Kidney (tissue), 13 donors: ENCODE measurements at regions not wholly inside any gene's neighbourhood (a gene's known extent, or its start where the extent isn't known, plus 50 kb on each side); places are given as distances from the start of the nearest gene placed in this dataset.

Source experiments
- DNase-seq, 5 donors: peaks; one replicate each; pipeline ENCODE4 v3.0.0-alpha.2; 2013 to 2020
- FAIRE-seq: peaks from 2 replicates; lab custom pipeline; 2012; peaks lifted over from hg19 to GRCh38; lab: Jason Lieb, UNC
- H3K27ac ChIP-seq, 2 donors: one replicate each; pipeline ENCODE4 v1.7.0; 2013; ENCODE audit warnings: low read depth in 2 of 2, low read length in 2 of 2, inconsistent platforms in 1 of 2
- H3K27me3 ChIP-seq: one replicate; pipeline ENCODE4 v1.7.1; 2013; ENCODE audit warnings: low read length, inconsistent platforms; ENCODE audit not compliant: control insufficient read depth, insufficient read depth
- H3K36me3 ChIP-seq, 3 donors: one replicate each; pipeline versions ENCODE4 v1.7.0 to v1.7.1; 2013; ENCODE audit warnings: low read length in 3 of 3, control low read depth in 1 of 3, inconsistent platforms in 1 of 3; ENCODE audit not compliant: insufficient read depth in 3 of 3, control insufficient read depth in 2 of 3
- H3K4me1 ChIP-seq, 3 donors: one replicate each; pipeline versions ENCODE4 v1.7.0 to v1.7.1; 2013; ENCODE audit warnings: low read length in 3 of 3, inconsistent platforms in 1 of 3, low read depth in 1 of 3; ENCODE audit not compliant: control insufficient read depth in 2 of 3, insufficient read depth in 2 of 3
- H3K4me3 ChIP-seq, 3 donors: one replicate each; pipeline versions ENCODE4 v1.7.0 to v1.8.1; 2013; ENCODE audit warnings: low read length in 3 of 3, control low read depth in 1 of 3, inconsistent platforms in 1 of 3
- H3K9ac ChIP-seq, 3 donors: one replicate each; pipeline versions ENCODE4 v1.7.0 to v1.7.1; 2013; ENCODE audit warnings: low read length in 3 of 3, control low read depth in 1 of 3, inconsistent platforms in 1 of 3
- H3K9me3 ChIP-seq, 3 donors: one replicate each; pipeline versions ENCODE4 v1.7.0 to v1.7.1; 2013; ENCODE audit warnings: low read length in 3 of 3, control low read depth in 1 of 3, inconsistent platforms in 1 of 3; ENCODE audit not compliant: control insufficient read depth in 2 of 3, insufficient read depth in 1 of 3
- CTCF ChIP-seq: IDR thresholded peaks from 3 replicates; pipeline ENCODE4 v1.5.1; 2012; ENCODE audit warnings: mild to moderate bottlenecking, moderate library complexity, borderline replicate concordance; ENCODE audit not compliant: insufficient read depth; ENCODE audit errors: extremely low read depth
- intact Hi-C: fragments of 100-400 bp; cut with DNase I; formaldehyde crosslinking; loops from one replicate; pipeline ENCODE4 v1.11.1; 2022
- donor health status: control.
- donor health status: control.
- donor health status: control.
- donor health status: control.
- donor health status: control.
- donor health status: DM: yes; HTN: yes; CAD: no.
- donor health status: Normal renal cell carcinoma (clear cell type).

GRCh38 chr20:9928281-9928737 lies 89.4 kb upstream of the PAK5 start:
- Histone ChIP-seq H3K9ac (no peak overlapping the region), H3K27me3 (no peaks in the 10 kb centered on the region), H3K27ac (no peak overlapping the region), H3K36me3 (no peaks in the 10 kb centered on the region), H3K4me1 (no peaks in the 10 kb centered on the region), H3K9me3 (no peaks in the 10 kb centered on the region), H3K4me3 (no peak overlapping the region)
- intact Hi-C loops: no loop called here
- TF ChIP-seq CTCF: no peak
- no peak for DNase-seq
- FAIRE-seq: no peak

GRCh38 chr20:9927224-9927623 lies 88.3 kb upstream of the PAK5 start:
- no peak for TF ChIP-seq CTCF
- Histone ChIP-seq H3K27ac (no peak overlapping the region), H3K4me1 (no peaks in the 10 kb centered on the region), H3K9ac (no peak overlapping the region), H3K27me3 (no peaks in the 10 kb centered on the region), H3K9me3 (no peaks in the 10 kb centered on the region), H3K4me3 (no peak overlapping the region), H3K36me3 (no peaks in the 10 kb centered on the region)
- no peak for FAIRE-seq
- intact Hi-C loops: no loop called here
- DNase-seq: no peak

GRCh38 chr20:9926476-9926875 lies 87.6 kb upstream of the PAK5 start:
- no peak overlapping the region for H3K27ac ChIP-seq
- DNase-seq: no peak
- intact Hi-C loops: no loop called here
- H3K9ac ChIP-seq: no peak overlapping the region
- no peak for TF ChIP-seq CTCF
- no peaks in the 10 kb centered on the region for H3K27me3 ChIP-seq
- H3K9me3 ChIP-seq: no peaks in the 10 kb centered on the region
- no peaks in the 10 kb centered on the region for H3K4me1 ChIP-seq
- no peak for FAIRE-seq
- H3K36me3 ChIP-seq: no peaks in the 10 kb centered on the region
- H3K4me3 ChIP-seq: no peak overlapping the region

DNA sequence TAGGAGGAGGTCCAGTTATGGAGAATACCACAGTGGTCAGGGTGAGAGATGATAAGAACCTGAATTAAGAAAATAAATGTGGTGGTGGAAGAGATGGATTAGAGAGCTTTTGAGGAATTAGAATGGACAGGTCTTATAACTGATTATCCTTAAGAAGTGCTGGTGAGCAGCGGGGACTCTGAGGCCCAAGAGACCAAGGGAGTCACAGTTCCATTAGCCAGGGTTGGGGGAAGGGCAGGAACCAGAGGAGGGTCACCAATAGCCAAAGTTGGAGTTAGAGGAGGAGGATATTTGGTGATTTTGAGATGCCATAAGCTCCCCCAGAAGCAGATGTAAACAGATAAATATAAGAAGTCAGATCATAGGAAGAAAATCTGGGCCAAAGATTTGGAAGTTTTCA lies 87.1 kb upstream of the PAK5 start:
- H3K36me3 ChIP-seq: no peaks in the 10 kb centered on the region
- H3K4me3 ChIP-seq: no peak overlapping the region
- no peaks in the 10 kb centered on the region for H3K4me1 ChIP-seq
- DNase-seq: no peak
- FAIRE-seq: no peak
- H3K9me3 ChIP-seq: no peaks in the 10 kb centered on the region
- intact Hi-C loops: no loop called here
- no peak overlapping the region for H3K9ac ChIP-seq
- H3K27ac ChIP-seq: no peak overlapping the region
- no peaks in the 10 kb centered on the region for H3K27me3 ChIP-seq
- TF ChIP-seq CTCF: no peak
